GM23338 (cell line): ENCODE measurements at regions not wholly inside any gene's neighbourhood (a gene's known extent, or its start where the extent isn't known, plus 50 kb on each side); places are given as distances from the start of the nearest gene placed in this dataset.

Experiments used
- ATAC-seq: fragments of 200-7000 bp; cut with Tn5 transposase; 3 replicates; pipeline ENCODE4 v1.9.1; 2020
- DNase-seq: peaks from one replicate; pipeline ENCODE4 v3.0.0-alpha.2; 2015; ENCODE audit warnings: low spot score
- H2AFZ ChIP-seq: fragments of 200-600 bp; sonication (generic); 2 replicates; pipeline ENCODE4 v1.8.0; 2016; ENCODE audit warnings: antibody characterized with exemption, mild to moderate bottlenecking, moderate library complexity
- H3F3A ChIP-seq: fragments of 200-600 bp; sonication (generic); replicated peaks from 2 replicates; pipeline ENCODE4 v1.8.0; 2017; ENCODE audit warnings: antibody characterized with exemption, mixed run types, low read depth
- H3K27ac ChIP-seq: fragments of 200-600 bp; sonication (generic); 2 replicates; pipeline ENCODE4 v1.6.1; 2016; ENCODE audit warnings: low read depth
- H3K27me3 ChIP-seq: fragments of 200-600 bp; sonication (generic); 2 replicates; pipeline ENCODE4 v1.8.0; 2016; ENCODE audit warnings: mild to moderate bottlenecking, mixed run types, moderate library complexity; ENCODE audit not compliant: insufficient read depth
- H3K36me3 ChIP-seq: fragments of 200-600 bp; sonication (generic); 2 replicates; pipeline ENCODE4 v1.8.0; 2016; ENCODE audit warnings: mild to moderate bottlenecking; ENCODE audit not compliant: insufficient read depth
- H3K4me1 ChIP-seq: fragments of 200-600 bp; sonication (generic); 2 replicates; pipeline ENCODE4 v1.8.0; 2016; ENCODE audit warnings: mild to moderate bottlenecking, moderate library complexity; ENCODE audit not compliant: insufficient read depth
- H3K4me2 ChIP-seq: fragments of 200-600 bp; sonication (generic); 2 replicates; pipeline ENCODE4 v1.7.1; 2017; ENCODE audit warnings: mixed run types
- H3K4me3 ChIP-seq: fragments of 200-600 bp; sonication (generic); 2 replicates; pipeline ENCODE4 v1.6.1; 2016; ENCODE audit warnings: mixed run types
- H3K79me2 ChIP-seq: fragments of 200-600 bp; sonication (generic); replicated peaks from 2 replicates; pipeline ENCODE4 v1.8.0; 2017; ENCODE audit warnings: mild to moderate bottlenecking; ENCODE audit not compliant: insufficient read depth
- H3K9me2 ChIP-seq: fragments of 200-600 bp; sonication (generic); 2 replicates; pipeline ENCODE4 v1.8.0; 2017; ENCODE audit not compliant: insufficient read depth
- H4K20me1 ChIP-seq: fragments of 200-600 bp; sonication (generic); replicated peaks from 2 replicates; pipeline ENCODE4 v1.8.0; 2017; ENCODE audit warnings: mild to moderate bottlenecking; ENCODE audit not compliant: insufficient read depth
- H3K27ac Mint-ChIP-seq: 2 replicates; pipeline ENCODE4 v1.8.0; 2020; ENCODE audit warnings: inconsistent platforms, mild to moderate bottlenecking, moderate library complexity, mixed read lengths
- H3K27me3 Mint-ChIP-seq: 3 replicates; pipeline ENCODE4 v1.8.0; 2022; ENCODE audit warnings: low read depth, mild to moderate bottlenecking, moderate library complexity, mixed read lengths, inconsistent platforms; ENCODE audit not compliant: insufficient read depth, poor library complexity
- H3K36me3 Mint-ChIP-seq: 3 replicates; pipeline ENCODE4 v1.8.0; 2021; ENCODE audit warnings: low read depth, mild to moderate bottlenecking, inconsistent platforms, moderate library complexity, mixed read lengths
- H3K4me1 Mint-ChIP-seq: 3 replicates; pipeline ENCODE4 v1.8.0; 2020; ENCODE audit warnings: mild to moderate bottlenecking, inconsistent platforms, mixed read lengths
- H3K4me3 Mint-ChIP-seq: 3 replicates; pipeline ENCODE4 v1.8.0; 2021; ENCODE audit warnings: moderate library complexity, mild to moderate bottlenecking, inconsistent platforms, mixed read lengths
- H3K9me3 Mint-ChIP-seq: 3 replicates; pipeline ENCODE4 v1.8.0; 2020; ENCODE audit warnings: moderate library complexity, mild to moderate bottlenecking, inconsistent platforms, mixed read lengths
- CREB1 ChIP-seq: fragments of 250-450 bp; sonication (Bioruptor Pico); IDR thresholded peaks from 2 replicates; pipeline ENCODE4 v1.5.0; 2020; ENCODE audit warnings: low read depth, mild to moderate bottlenecking, moderate library complexity
- EZH2 ChIP-seq: fragments of 200-600 bp; sonication (generic); IDR thresholded peaks from one replicate; pipeline ENCODE4 v1.8.0; 2017; ENCODE audit warnings: antibody characterized with exemption, mild to moderate bottlenecking, low read depth; ENCODE audit not compliant: unreplicated experiment
- EZH2phosphoT487 ChIP-seq: fragments of 200-600 bp; sonication (generic); IDR thresholded peaks from one replicate; pipeline ENCODE4 v1.8.1; 2018; ENCODE audit warnings: antibody characterized with exemption; ENCODE audit not compliant: unreplicated experiment
- JUNB ChIP-seq: IDR thresholded peaks from one replicate; pipeline ENCODE4 v1.6.1; 2016; ENCODE audit warnings: antibody characterized with exemption; ENCODE audit not compliant: unreplicated experiment
- NANOG ChIP-seq: IDR thresholded peaks from 2 replicates; pipeline ENCODE4 v1.6.1; 2016; ENCODE audit warnings: antibody characterized with exemption, borderline replicate concordance
- POLR2AphosphoS5 ChIP-seq: IDR thresholded peaks from 2 replicates; pipeline ENCODE4 v1.6.1; 2016; ENCODE audit warnings: antibody characterized with exemption, low read depth
- STAT1 ChIP-seq: IDR thresholded peaks from one replicate; pipeline ENCODE4 v1.6.1; 2016; ENCODE audit warnings: antibody characterized with exemption; ENCODE audit not compliant: unreplicated experiment
- ZNF114 ChIP-seq: fragments of 250-450 bp; sonication (Bioruptor Pico); IDR thresholded peaks from 2 replicates; pipeline ENCODE4 v1.5.0; 2020; ENCODE audit warnings: mild to moderate bottlenecking, moderate library complexity
- ZNF331 ChIP-seq: fragments of 250-450 bp; sonication (Bioruptor Pico); IDR thresholded peaks from 2 replicates; pipeline ENCODE4 v1.5.0; 2020; ENCODE audit warnings: low read depth, mild to moderate bottlenecking, moderate library complexity
- TF ChIP-seq, protein P1 (sequence below): IDR thresholded peaks from one replicate; pipeline ENCODE4 v1.6.1; 2018; ENCODE audit warnings: antibody characterized with exemption; ENCODE audit not compliant: unreplicated experiment
- TF ChIP-seq, protein P2 (sequence below): fragments of 250-450 bp; sonication (Bioruptor Pico); IDR thresholded peaks from 2 replicates; pipeline ENCODE4 v1.5.0; 2020; ENCODE audit warnings: mild to moderate bottlenecking, moderate library complexity
- TF ChIP-seq, protein P3 (sequence below), 2 experiments: fragments of 200-600 bp in 1 of 2; sonication (generic) in 1 of 2; conservative IDR thresholded peaks; 2 replicates each; pipeline versions ENCODE4 v1.5.1 to v1.6.1; 2016 to 2017; ENCODE audit warnings: antibody characterized with exemption in 2 of 2, low read depth in 2 of 2, mild to moderate bottlenecking in 2 of 2, moderate library complexity in 1 of 2
- TF ChIP-seq, protein P4 (sequence below): IDR thresholded peaks from 2 replicates; pipeline ENCODE4 v1.6.1; 2016; ENCODE audit warnings: antibody characterized with exemption

DNA sequence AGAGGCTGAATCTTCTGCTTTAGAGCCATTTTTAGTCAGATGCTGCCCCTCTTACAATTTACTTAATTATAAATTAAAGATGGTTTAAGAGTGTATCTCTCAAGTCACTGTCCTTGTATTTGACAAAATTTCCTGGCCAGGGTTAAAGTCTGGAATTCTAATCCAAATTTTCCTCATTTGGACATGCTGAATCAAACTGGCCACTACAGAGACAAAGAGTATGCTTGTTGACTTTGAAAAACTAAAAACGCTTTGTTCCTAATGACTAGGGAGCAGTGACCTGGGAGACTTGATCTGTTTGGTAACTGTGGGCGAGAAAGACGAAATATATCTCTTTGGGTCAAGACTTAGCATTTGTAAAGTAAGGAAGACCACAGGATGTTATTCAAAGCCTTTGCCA, 303.2 kb downstream of the ZSWIM6 start:
- H3K4me1 ChIP-seq = peaks cover 22% of the 10 kb centered on the region
- H3K27me3 ChIP-seq = no peaks in the 10 kb centered on the region
- Mint-ChIP-seq H3K9me3 (no peaks in the 10 kb centered on the region), H3K27me3 (no peaks in the 10 kb centered on the region), H3K27ac (no peak overlapping the region), H3K36me3 (no peaks in the 10 kb centered on the region), H3K4me1 (peaks cover 28% of the 10 kb centered on the region), H3K4me3 (no peak overlapping the region)
- H3K4me2 ChIP-seq = no peak overlapping the region
- H4K20me1 ChIP-seq = no peaks in the 10 kb centered on the region
- no peak overlapping the region for H2AFZ ChIP-seq
- TF ChIP-seq STAT1 (no peak), EZH2phosphoT487 (no peak), ZNF114 (CRISPR knock-in tag) (no peak), ZNF331 (CRISPR knock-in tag) (no peak), CREB1 (no peak), JUNB (no peak), NANOG (no peak), EZH2 (no peak), POLR2AphosphoS5 (no peak)
- TF ChIP-seq, protein P1, sequence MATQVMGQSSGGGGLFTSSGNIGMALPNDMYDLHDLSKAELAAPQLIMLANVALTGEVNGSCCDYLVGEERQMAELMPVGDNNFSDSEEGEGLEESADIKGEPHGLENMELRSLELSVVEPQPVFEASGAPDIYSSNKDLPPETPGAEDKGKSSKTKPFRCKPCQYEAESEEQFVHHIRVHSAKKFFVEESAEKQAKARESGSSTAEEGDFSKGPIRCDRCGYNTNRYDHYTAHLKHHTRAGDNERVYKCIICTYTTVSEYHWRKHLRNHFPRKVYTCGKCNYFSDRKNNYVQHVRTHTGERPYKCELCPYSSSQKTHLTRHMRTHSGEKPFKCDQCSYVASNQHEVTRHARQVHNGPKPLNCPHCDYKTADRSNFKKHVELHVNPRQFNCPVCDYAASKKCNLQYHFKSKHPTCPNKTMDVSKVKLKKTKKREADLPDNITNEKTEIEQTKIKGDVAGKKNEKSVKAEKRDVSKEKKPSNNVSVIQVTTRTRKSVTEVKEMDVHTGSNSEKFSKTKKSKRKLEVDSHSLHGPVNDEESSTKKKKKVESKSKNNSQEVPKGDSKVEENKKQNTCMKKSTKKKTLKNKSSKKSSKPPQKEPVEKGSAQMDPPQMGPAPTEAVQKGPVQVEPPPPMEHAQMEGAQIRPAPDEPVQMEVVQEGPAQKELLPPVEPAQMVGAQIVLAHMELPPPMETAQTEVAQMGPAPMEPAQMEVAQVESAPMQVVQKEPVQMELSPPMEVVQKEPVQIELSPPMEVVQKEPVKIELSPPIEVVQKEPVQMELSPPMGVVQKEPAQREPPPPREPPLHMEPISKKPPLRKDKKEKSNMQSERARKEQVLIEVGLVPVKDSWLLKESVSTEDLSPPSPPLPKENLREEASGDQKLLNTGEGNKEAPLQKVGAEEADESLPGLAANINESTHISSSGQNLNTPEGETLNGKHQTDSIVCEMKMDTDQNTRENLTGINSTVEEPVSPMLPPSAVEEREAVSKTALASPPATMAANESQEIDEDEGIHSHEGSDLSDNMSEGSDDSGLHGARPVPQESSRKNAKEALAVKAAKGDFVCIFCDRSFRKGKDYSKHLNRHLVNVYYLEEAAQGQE = no peak
- TF ChIP-seq, protein P2, sequence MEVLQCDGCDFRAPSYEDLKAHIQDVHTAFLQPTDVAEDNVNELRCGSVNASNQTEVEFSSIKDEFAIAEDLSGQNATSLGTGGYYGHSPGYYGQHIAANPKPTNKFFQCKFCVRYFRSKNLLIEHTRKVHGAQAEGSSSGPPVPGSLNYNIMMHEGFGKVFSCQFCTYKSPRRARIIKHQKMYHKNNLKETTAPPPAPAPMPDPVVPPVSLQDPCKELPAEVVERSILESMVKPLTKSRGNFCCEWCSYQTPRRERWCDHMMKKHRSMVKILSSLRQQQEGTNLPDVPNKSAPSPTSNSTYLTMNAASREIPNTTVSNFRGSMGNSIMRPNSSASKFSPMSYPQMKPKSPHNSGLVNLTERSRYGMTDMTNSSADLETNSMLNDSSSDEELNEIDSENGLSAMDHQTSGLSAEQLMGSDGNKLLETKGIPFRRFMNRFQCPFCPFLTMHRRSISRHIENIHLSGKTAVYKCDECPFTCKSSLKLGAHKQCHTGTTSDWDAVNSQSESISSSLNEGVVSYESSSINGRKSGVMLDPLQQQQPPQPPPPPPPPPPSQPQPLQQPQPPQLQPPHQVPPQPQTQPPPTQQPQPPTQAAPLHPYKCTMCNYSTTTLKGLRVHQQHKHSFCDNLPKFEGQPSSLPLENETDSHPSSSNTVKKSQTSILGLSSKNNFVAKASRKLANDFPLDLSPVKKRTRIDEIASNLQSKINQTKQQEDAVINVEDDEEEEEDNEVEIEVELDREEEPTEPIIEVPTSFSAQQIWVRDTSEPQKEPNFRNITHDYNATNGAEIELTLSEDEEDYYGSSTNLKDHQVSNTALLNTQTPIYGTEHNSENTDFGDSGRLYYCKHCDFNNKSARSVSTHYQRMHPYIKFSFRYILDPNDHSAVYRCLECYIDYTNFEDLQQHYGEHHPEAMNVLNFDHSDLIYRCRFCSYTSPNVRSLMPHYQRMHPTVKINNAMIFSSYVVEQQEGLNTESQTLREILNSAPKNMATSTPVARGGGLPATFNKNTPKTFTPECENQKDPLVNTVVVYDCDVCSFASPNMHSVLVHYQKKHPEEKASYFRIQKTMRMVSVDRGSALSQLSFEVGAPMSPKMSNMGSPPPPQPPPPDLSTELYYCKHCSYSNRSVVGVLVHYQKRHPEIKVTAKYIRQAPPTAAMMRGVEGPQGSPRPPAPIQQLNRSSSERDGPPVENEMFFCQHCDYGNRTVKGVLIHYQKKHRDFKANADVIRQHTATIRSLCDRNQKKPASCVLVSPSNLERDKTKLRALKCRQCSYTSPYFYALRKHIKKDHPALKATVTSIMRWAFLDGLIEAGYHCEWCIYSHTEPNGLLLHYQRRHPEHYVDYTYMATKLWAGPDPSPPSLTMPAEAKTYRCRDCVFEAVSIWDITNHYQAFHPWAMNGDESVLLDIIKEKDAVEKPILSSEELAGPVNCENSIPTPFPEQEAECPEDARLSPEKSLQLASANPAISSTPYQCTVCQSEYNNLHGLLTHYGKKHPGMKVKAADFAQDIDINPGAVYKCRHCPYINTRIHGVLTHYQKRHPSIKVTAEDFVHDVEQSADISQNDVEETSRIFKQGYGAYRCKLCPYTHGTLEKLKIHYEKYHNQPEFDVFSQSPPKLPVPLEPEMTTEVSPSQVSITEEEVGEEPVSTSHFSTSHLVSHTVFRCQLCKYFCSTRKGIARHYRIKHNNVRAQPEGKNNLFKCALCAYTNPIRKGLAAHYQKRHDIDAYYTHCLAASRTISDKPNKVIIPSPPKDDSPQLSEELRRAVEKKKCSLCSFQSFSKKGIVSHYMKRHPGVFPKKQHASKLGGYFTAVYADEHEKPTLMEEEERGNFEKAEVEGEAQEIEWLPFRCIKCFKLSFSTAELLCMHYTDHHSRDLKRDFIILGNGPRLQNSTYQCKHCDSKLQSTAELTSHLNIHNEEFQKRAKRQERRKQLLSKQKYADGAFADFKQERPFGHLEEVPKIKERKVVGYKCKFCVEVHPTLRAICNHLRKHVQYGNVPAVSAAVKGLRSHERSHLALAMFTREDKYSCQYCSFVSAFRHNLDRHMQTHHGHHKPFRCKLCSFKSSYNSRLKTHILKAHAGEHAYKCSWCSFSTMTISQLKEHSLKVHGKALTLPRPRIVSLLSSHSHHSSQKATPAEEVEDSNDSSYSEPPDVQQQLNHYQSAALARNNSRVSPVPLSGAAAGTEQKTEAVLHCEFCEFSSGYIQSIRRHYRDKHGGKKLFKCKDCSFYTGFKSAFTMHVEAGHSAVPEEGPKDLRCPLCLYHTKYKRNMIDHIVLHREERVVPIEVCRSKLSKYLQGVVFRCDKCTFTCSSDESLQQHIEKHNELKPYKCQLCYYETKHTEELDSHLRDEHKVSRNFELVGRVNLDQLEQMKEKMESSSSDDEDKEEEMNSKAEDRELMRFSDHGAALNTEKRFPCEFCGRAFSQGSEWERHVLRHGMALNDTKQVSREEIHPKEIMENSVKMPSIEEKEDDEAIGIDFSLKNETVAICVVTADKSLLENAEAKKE (CRISPR knock-in tag) = no peak
- TF ChIP-seq, protein P3, sequence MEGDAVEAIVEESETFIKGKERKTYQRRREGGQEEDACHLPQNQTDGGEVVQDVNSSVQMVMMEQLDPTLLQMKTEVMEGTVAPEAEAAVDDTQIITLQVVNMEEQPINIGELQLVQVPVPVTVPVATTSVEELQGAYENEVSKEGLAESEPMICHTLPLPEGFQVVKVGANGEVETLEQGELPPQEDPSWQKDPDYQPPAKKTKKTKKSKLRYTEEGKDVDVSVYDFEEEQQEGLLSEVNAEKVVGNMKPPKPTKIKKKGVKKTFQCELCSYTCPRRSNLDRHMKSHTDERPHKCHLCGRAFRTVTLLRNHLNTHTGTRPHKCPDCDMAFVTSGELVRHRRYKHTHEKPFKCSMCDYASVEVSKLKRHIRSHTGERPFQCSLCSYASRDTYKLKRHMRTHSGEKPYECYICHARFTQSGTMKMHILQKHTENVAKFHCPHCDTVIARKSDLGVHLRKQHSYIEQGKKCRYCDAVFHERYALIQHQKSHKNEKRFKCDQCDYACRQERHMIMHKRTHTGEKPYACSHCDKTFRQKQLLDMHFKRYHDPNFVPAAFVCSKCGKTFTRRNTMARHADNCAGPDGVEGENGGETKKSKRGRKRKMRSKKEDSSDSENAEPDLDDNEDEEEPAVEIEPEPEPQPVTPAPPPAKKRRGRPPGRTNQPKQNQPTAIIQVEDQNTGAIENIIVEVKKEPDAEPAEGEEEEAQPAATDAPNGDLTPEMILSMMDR (conservative IDR thresholded peaks at IDR 0.05; ENCODE audit: low read depth in 2 of 2) = no peak
- TF ChIP-seq, protein P4, sequence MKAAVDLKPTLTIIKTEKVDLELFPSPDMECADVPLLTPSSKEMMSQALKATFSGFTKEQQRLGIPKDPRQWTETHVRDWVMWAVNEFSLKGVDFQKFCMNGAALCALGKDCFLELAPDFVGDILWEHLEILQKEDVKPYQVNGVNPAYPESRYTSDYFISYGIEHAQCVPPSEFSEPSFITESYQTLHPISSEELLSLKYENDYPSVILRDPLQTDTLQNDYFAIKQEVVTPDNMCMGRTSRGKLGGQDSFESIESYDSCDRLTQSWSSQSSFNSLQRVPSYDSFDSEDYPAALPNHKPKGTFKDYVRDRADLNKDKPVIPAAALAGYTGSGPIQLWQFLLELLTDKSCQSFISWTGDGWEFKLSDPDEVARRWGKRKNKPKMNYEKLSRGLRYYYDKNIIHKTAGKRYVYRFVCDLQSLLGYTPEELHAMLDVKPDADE = no peak
- no peak for ATAC-seq
- H3K36me3 ChIP-seq = no peaks in the 10 kb centered on the region
- no peak overlapping the region for H3K4me3 ChIP-seq
- no peaks in the 10 kb centered on the region for H3F3A ChIP-seq
- no peak overlapping the region for H3K27ac ChIP-seq
- no peaks in the 10 kb centered on the region for H3K79me2 ChIP-seq
- DNase-seq = no peak
- peaks cover 5% of the 10 kb centered on the region; the same call in 1 of the 2 replicates for H3K9me2 ChIP-seq
